Fibroblast of lung (primary cell): ENCODE measurements at regions not wholly inside any gene's neighbourhood (a gene's known extent, or its start where the extent isn't known, plus 50 kb on each side); places are given as distances from the start of the nearest gene placed in this dataset.

Experiments
- DNase-seq, 2 donors: peaks; one replicate each; pipeline versions ENCODE4 v3.0.0 to v3.0.0-alpha.2; 2010; ENCODE audit warnings: low read depth in 2 of 2
- H2AFZ ChIP-seq: 2 replicates; pipeline ENCODE4 v1.5.1; 2012; ENCODE audit warnings: low read length, control low read depth, inconsistent platforms
- H3K27ac ChIP-seq: 2 replicates; pipeline ENCODE4 v1.5.1; 2011; ENCODE audit warnings: low read length, control low read depth; ENCODE audit not compliant: insufficient read depth
- H3K27me3 ChIP-seq: 2 replicates; pipeline ENCODE4 v1.5.1; 2011; ENCODE audit warnings: mild to moderate bottlenecking, low read length; ENCODE audit not compliant: control insufficient read depth, insufficient read depth
- H3K36me3 ChIP-seq: 2 replicates; pipeline ENCODE4 v1.5.1; 2011; ENCODE audit warnings: low read length; ENCODE audit not compliant: control insufficient read depth, insufficient read depth
- H3K4me1 ChIP-seq: 2 replicates; pipeline ENCODE4 v1.5.1; 2011; ENCODE audit warnings: low read length; ENCODE audit not compliant: control insufficient read depth, insufficient read depth; ENCODE audit errors: extremely low read depth
- H3K4me2 ChIP-seq: 2 replicates; pipeline ENCODE4 v1.5.1; 2011; ENCODE audit warnings: low read length, control low read depth; ENCODE audit not compliant: insufficient read depth; ENCODE audit errors: extremely low read depth
- H3K4me3 ChIP-seq, 4 experiments: fragments of 200-600 bp in 1 of 4; sonication (generic) in 1 of 4; replicated peaks in 1 of 4; 2 replicates each; pipeline ENCODE4 v1.5.1; 2011 to 2016; ENCODE audit warnings: low read length in 4 of 4, low read depth in 3 of 4, mild to moderate bottlenecking in 3 of 4, control low read depth in 2 of 4, inconsistent platforms in 1 of 4, mixed read lengths in 1 of 4; ENCODE audit not compliant: insufficient read depth in 1 of 4; ENCODE audit errors: control extremely low read depth in 1 of 4
- H3K79me2 ChIP-seq: 2 replicates; pipeline ENCODE4 v1.5.1; 2012; ENCODE audit warnings: mild to moderate bottlenecking, low read length, inconsistent platforms; ENCODE audit not compliant: control insufficient read depth, insufficient read depth
- H3K9ac ChIP-seq: 2 replicates; pipeline ENCODE4 v1.5.1; 2011; ENCODE audit warnings: mild to moderate bottlenecking, low read length, control low read depth; ENCODE audit not compliant: insufficient read depth
- H3K9me3 ChIP-seq: 2 replicates; pipeline ENCODE4 v1.5.1; 2012; ENCODE audit warnings: low read depth, low read length; ENCODE audit not compliant: control insufficient read depth, insufficient read depth
- H4K20me1 ChIP-seq: 2 replicates; pipeline ENCODE4 v1.5.1; 2011; ENCODE audit warnings: low read length; ENCODE audit not compliant: control insufficient read depth, insufficient read depth; ENCODE audit errors: extremely low read depth
- EZH2 ChIP-seq: IDR thresholded peaks from 2 replicates; pipeline ENCODE4 v1.5.1; 2012; ENCODE audit warnings: low read length, control low read depth, mild to moderate bottlenecking; ENCODE audit errors: missing control alignments
- TF ChIP-seq, protein P1 (sequence below), 2 donors: IDR thresholded peaks in 1 of 2; conservative IDR thresholded peaks in 1 of 2; 1 replicate in 1 of 2; 2 replicates in 1 of 2; pipeline ENCODE4 v1.5.1; 2011 to 2012; ENCODE audit warnings: low read length in 2 of 2, control low read depth in 1 of 2, inconsistent platforms in 1 of 2, low read depth in 1 of 2, mild to moderate bottlenecking in 1 of 2

- Histone ChIP-seq H3K4me2 (no peak overlapping the region), H3K4me1 (no peaks in the 10 kb centered on the region), H3K27ac (no peak overlapping the region), H3K27me3 (no peaks in the 10 kb centered on the region), H3K9me3 (no peaks in the 10 kb centered on the region), H4K20me1 (no peaks in the 10 kb centered on the region), H3K79me2 (no peaks in the 10 kb centered on the region), H2AFZ (no peak overlapping the region), H3K9ac (no peak overlapping the region), H3K36me3 (no peaks in the 10 kb centered on the region), H3K4me3 (no peak overlapping the region)
- DNase-seq: no peak
- TF ChIP-seq EZH2: no peak
- TF ChIP-seq, protein P1, sequence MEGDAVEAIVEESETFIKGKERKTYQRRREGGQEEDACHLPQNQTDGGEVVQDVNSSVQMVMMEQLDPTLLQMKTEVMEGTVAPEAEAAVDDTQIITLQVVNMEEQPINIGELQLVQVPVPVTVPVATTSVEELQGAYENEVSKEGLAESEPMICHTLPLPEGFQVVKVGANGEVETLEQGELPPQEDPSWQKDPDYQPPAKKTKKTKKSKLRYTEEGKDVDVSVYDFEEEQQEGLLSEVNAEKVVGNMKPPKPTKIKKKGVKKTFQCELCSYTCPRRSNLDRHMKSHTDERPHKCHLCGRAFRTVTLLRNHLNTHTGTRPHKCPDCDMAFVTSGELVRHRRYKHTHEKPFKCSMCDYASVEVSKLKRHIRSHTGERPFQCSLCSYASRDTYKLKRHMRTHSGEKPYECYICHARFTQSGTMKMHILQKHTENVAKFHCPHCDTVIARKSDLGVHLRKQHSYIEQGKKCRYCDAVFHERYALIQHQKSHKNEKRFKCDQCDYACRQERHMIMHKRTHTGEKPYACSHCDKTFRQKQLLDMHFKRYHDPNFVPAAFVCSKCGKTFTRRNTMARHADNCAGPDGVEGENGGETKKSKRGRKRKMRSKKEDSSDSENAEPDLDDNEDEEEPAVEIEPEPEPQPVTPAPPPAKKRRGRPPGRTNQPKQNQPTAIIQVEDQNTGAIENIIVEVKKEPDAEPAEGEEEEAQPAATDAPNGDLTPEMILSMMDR (conservative IDR thresholded peaks at IDR 0.05 in 1 of 2, IDR thresholded peaks at IDR 0.05 in 1 of 2; ENCODE audit: low read depth in 1 of 2, low read length in 2 of 2): no peak
Measured at GRCh38 chr14:101125313-101125712, 221.8 kb upstream of the RTL1 start.

GRCh38 chr14:101125719-101126651, 222.5 kb upstream of the RTL1 start:
- no peak for TF ChIP-seq EZH2
- TF ChIP-seq, protein P1 (conservative IDR thresholded peaks at IDR 0.05 in 1 of 2, IDR thresholded peaks at IDR 0.05 in 1 of 2; ENCODE audit: low read depth in 1 of 2, low read length in 2 of 2): no peak
- no peak overlapping the region for H3K4me2 ChIP-seq
- H3K27me3 ChIP-seq: no peaks in the 10 kb centered on the region
- no peaks in the 10 kb centered on the region for H3K9me3 ChIP-seq
- H3K9ac ChIP-seq: no peak overlapping the region
- no peaks in the 10 kb centered on the region for H4K20me1 ChIP-seq
- H3K79me2 ChIP-seq: no peaks in the 10 kb centered on the region
- DNase-seq: no peak
- H3K4me3 ChIP-seq: no peak overlapping the region
- no peak overlapping the region for H2AFZ ChIP-seq
- no peak overlapping the region for H3K27ac ChIP-seq
- no peaks in the 10 kb centered on the region for H3K4me1 ChIP-seq
- H3K36me3 ChIP-seq: no peaks in the 10 kb centered on the region

- H4K20me1 ChIP-seq: no peaks in the 10 kb centered on the region
- TF ChIP-seq EZH2: no peak
Measured at GRCh38 chr14:101126731-101127130, 223.2 kb upstream of the RTL1 start.

More at GRCh38 chr14:101126731-101127130, 223.2 kb upstream of the RTL1 start:
- Histone ChIP-seq H3K27ac (no peak overlapping the region), H3K4me1 (no peaks in the 10 kb centered on the region), H3K36me3 (no peaks in the 10 kb centered on the region), H2AFZ (no peak overlapping the region), H3K9ac (no peak overlapping the region), H3K9me3 (no peaks in the 10 kb centered on the region), H3K4me3 (no peak overlapping the region), H3K4me2 (no peak overlapping the region), H3K27me3 (no peaks in the 10 kb centered on the region), H3K79me2 (no peaks in the 10 kb centered on the region)
- DNase-seq: no peak
